ENCODE measurements at regions not wholly inside any gene's neighbourhood (a gene's known extent, or its start where the extent isn't known, plus 50 kb on each side); places are given as distances from the start of the nearest gene placed in this dataset.
"Not testable (repeated sequence)": the region's sequence is repeated elsewhere in the genome, so short reads cannot be mapped to it uniquely, and the experiment has no call there.

- DNase-seq: no peak
These were observed 345.2 kb upstream of the KITLG start for GRCh38 chr12:88925454-88925853.

DNA sequence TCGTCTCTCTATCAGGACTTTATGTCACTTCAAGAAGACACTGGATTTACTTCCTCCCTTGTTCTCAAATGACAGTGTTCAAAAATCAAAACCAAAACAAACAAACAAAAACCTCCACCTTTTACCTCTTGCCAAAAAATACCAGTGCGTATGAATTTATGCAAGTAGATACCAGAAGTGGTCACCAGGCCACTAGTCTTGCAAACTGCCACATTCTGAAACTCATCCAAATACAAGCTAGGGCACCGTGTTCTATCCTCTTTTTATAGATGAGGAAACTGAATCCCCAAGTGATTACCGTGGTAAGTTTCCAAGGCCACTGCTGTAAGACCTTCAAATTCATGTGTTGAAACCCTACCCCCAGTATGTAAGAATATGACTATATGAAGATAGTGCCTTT is 343.9 kb upstream of the KITLG start:
- DNase-seq: no peak

DNA sequence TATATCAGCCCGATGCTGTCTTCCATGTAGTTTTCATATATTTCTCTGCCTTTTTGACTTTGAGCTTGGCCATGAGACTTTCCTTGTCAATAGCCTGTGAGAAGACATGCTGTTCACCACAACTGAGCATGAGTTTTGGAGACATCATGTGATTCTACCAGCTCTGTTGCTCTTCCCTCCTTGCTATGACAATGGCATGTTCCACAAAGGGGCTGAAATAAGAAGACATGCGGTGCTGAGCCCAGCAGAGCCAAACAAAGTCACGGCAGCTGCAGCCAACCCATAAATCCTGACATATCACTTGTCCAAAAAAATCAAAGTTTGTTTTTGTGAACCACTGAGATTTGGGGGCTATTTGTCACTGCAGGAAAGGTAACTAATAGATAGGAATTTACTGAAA is 343.4 kb upstream of the KITLG start:
- DNase-seq: no peak

DNA sequence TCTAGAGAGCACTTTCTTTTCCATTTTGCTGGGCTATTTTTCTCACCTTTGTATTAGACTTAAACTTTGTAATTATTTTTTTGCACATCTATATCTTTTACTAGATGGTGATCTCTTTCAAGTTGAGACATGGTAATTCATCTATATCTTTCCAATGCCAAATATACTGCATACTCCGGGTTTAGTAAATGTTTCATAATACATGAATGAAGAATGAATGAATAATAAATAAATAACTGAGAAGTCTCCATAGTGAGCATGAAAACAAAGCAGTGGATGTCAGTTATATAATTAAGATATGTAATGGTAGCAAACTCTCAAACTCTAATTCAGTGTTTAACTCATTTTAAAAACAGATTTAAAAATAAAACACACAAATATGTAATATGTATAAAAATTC is 342.5 kb upstream of the KITLG start:
- DNase-seq: no peak

GRCh38 chr12:88921890-88922532 is 341.7 kb upstream of the KITLG start:
- DNase-seq: no peak

GRCh38 chr12:88921434-88921833 is 341.2 kb upstream of the KITLG start:
- no peak for DNase-seq

DNA sequence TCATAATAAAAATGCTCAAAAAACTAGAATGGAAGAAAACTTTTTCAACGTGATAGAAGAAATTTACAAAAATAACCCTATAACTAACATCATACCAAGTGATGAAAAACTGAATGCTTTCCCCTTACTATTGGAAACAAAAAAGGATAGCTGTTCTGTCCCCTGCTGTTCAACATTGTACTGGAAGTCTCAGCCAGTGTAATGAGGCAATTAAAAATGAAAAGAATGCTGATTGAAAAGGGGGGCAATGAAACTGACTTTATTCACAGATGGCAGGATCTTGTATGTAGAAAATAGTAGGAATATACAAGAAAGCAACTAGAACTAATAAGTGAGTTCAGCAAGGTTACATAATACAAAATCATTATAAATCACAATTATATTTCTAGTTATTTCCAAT is 337.9 kb upstream of the KITLG start:
- DNase-seq: no peak

- no peak for DNase-seq
These were observed 334.7 kb upstream of the KITLG start for GRCh38 chr12:88914967-88915366.

DNA sequence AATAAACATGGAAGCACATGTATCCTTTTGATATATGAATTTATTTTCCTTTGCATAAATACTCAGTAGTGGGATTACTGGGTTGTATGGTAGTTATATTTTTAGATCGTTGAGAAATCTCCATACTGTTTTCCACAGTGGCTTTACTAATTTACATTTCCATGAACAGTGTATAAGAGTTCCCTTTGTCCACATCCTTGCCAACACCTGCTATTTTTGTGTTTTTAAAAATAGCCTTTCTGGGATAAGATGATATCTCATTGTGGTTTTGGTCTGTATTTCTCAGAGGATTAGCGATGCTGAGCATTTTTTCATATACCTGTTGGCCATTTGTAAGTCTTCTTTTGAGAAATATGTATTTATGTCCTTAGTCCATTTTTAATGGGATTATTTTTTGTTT is 329.2 kb upstream of the KITLG start:
- no peak for DNase-seq

- DNase-seq: no peak
These were observed 328.1 kb upstream of the KITLG start for GRCh38 chr12:88908345-88908744.

DNA sequence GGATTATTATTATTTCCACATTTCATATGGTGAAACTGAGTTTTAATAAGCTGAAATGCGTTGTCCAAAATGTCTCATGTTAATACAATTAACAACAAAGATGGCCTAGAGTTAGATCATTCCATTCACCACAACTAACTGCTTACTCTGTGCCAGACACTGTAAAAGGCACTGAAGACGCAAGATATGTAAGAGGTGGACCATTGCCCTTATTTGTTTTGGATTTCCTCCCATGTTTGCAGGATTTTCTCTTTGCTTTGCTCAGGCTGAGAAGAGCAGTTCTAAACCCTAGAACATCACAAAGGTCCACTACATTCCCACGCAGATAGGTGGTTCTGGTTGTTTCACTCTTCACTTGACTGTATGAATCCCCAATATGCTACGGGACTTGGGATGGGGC is 324.4 kb upstream of the KITLG start:
- no peak for DNase-seq

GRCh38 chr12:88903333-88903732 is 323.1 kb upstream of the KITLG start:
- DNase-seq: no peak

- no peak for DNase-seq
These were observed 317.5 kb upstream of the KITLG start for GRCh38 chr12:88897723-88898122.

- DNase-seq: no peak
These were observed 316.7 kb upstream of the KITLG start for GRCh38 chr12:88896958-88897357.

DNA sequence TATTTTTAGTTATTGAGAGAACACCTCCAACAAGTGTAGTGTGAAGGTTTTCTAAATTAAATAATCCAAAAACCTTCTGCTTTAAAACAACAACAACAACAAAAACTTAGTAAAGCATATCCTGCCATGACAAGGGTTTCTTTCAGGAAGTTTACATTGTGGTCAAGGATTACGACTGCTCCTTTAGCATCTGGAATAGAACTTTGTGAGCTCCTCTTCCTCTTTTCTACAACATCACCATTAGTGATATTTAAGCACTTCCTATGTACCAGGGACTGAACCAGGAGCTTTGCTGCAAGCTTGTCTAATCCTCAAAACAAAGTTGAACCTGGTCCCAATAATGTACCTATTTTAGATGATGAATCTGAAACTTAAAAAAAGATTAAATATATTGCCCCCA is 315.4 kb upstream of the KITLG start:
- no peak for DNase-seq

- no peak for DNase-seq
These were observed 313.5 kb upstream of the KITLG start for GRCh38 chr12:88893801-88894200.

- DNase-seq: not testable (repeated sequence)
These were observed 311.2 kb upstream of the KITLG start for GRCh38 chr12:88891434-88891833.

- no peak for DNase-seq
These were observed 309.2 kb upstream of the KITLG start for GRCh38 chr12:88889326-88890110.

DNA sequence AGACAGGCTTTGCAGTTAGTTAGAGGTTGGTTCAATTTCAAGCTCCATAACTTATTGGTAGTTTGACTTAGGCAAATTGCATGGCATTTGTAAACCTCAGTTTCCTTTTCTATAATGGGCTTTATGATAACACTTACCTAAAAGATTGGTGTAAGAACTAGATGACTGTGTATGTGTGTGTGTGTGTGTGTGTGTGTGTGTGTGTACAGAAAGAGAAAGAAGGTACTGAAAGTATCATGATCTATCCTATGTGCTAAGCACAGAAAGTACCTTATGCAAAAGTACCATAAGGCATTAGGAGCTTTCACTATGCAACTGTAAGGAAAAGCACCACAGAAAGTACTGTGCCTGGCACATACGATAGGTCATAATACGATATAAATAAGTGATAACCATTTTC is 304.3 kb upstream of the KITLG start:
- DNase-seq: no peak

DNA sequence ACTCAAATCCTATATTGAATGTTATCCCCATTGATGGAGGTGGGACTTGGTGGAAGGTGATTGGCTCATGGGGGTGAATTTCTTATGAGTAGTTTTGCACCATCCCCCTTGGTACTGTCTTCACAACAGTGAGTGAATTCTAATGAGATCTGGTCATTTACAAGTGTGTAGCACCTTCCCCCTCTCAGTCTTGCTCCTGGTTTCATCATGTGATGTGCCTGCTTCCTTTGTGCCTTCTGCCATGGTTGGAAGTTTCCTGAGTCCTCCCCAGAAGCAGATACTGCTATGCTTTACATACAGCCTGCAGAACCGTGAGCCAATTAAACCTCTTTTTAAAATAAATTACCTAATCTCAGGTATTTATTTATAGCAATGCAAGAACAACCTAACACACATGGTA is 302.4 kb upstream of the KITLG start:
- DNase-seq: no peak

- DNase-seq: no peak
These were observed 299.8 kb upstream of the KITLG start for GRCh38 chr12:88880051-88880450.

- DNase-seq: no peak
These were observed 298.0 kb upstream of the KITLG start for GRCh38 chr12:88878295-88878694.

- no peak for DNase-seq
These were observed 296.6 kb upstream of the KITLG start for GRCh38 chr12:88876857-88877256.

GRCh38 chr12:88870000-88870737 is 289.9 kb upstream of the KITLG start:
- DNase-seq: no peak

Measured in NCI-H510A (cell line).